ENCODE measurements at regions not wholly inside any gene's neighbourhood (a gene's known extent, or its start where the extent isn't known, plus 50 kb on each side); places are given as distances from the start of the nearest gene placed in this dataset.

DNA sequence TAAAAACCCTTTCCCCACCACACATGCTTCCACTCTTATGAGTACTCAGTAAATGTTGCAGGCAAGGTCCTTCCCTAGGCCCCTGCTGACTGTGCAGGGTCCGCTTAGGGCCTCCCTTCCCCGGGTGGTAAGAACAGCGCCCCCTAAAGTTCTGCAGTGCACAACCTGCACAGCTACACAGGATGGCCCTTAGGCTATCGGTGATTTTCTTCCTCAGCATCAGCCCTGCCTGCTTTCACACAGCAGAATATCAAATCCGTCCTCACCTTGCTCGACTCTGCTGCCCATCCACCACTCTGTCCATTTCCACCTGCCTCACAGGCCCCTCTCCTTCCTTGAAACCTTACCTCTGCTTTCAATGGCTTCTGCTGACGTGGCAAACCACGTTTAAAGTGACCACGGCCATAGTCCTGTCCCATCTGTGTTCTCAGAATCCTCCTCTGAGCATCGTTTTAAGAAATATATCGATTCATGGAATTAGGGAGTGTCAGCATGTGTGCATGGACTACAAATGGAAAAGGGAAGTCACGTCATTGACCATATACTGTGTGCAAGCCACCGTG, 51.4 kb upstream of the TMEM132E start:
- no peak for DNase-seq

- DNase-seq = no peak
These were observed 52.1 kb upstream of the TMEM132E start for GRCh38 chr17:34527136-34527907.

DNA sequence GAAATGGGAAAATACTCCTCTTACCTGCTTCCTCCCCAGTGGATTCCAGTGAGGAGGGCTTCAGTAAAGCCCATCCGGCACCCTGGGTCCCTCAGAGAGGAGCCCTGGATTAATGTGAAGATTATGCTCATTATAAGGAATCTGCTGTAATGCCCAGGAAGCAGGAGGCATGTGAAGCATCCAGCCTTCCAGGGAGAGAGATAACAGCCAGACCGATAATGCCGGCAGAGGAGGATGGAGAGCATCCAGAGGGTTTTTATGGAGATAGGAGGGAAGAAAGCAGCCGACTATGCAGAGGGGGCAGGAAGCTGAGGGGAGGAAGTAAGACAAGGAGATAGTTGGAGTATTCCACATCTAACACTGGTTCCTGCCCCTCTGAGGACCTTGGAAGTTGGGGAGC, 53.7 kb upstream of the TMEM132E start:
- DNase-seq = no peak

DNA sequence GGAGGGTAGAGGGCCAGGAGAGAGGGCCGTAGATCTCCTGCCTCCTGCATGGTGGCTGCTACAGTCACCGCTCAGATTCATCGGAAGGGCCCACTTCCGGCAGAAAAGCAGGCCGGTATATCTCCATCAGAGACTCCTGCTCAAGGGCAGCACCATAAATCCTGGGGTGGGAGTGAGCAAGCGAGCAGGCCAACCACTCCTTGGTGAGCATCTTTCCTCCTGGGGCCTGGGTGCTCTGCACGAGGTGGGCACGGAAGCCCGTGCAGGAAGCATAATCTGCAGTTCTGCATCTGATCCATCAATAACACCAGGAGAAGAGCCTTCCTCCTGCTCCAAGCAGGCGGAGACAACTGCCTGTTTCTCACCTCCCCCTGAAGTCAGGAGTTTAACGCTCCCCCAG, 57.4 kb upstream of the TMEM132E start:
- DNase-seq = no peak

- DNase-seq = no peak
These were observed 60.1 kb upstream of the TMEM132E start for GRCh38 chr17:34519282-34519681.

- DNase-seq = no peak
These were observed 62.0 kb upstream of the TMEM132E start for GRCh38 chr17:34517406-34517805.

DNA sequence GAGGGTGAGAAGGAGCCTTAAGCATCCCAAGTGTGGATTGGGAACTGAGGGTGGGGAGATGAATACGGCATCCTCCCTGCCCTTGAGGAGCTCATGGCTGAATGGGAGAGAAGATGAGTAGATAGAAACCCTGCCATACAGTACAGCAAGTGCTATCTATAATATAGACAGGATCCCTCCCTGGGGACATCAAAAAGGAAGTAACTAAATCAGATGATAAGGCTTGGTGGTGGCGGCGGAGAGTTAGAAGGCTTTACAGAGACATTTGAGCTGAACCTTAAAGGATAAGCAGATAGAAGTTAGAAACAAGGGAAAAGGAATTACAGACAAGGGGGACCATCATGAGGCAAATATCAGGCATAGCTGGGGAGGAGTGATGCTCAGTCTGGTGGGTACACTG, 67.5 kb upstream of the TMEM132E start:
- DNase-seq = no peak

DNA sequence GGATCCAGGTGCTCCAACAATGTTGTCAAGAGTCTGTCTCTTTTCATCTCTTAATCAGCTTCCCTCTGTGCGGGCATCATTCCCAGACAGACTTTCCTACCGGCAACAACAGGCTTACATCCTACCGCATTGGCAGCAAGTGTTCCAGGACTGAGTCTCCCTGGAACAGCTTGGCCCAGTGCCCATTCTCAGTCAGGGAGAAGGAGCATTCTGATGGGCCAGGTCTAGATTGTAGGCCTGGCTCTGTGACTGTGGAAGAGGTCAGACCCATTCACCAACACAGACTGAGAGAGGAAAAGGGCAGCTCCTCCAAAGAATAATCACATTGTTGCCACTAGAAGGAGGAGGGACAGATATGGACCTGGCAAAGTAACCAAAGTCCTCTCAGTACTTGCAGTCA, 68.1 kb upstream of the TMEM132E start:
- no peak for DNase-seq

DNA sequence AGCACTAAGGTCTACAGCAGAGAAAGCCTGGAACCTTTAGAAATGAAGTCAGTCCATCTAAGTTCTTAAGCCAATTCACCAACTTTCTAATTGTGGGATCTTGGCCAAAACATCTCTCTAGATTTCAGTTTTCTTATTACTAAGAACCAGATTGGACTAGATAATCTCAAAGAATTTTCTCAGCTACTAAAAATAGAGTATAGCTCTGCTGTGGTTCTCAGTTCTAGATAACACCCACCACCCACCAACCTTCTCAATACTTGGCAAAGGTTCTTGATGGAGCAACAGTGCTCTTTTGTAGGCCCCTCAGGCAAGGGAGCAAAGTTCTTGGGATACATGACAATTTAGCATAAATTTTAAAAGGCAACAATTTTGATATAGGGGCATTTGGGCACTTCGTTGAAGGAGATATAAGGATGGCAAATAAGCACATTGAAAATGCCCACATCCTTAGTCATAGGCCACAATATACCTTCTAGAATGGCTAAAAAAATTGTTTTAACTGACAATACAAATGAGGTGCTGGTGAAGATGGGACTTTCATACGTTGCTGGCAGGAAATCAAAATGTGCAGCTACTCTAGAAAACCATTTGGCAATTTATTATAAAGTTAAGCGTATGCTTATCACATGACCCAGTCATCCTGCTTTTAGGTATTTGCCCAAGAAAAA, 74.4 kb upstream of the TMEM132E start:
- no peak for DNase-seq

GRCh38 chr17:34503528-34504195, 75.7 kb upstream of the TMEM132E start:
- DNase-seq = no peak

DNA sequence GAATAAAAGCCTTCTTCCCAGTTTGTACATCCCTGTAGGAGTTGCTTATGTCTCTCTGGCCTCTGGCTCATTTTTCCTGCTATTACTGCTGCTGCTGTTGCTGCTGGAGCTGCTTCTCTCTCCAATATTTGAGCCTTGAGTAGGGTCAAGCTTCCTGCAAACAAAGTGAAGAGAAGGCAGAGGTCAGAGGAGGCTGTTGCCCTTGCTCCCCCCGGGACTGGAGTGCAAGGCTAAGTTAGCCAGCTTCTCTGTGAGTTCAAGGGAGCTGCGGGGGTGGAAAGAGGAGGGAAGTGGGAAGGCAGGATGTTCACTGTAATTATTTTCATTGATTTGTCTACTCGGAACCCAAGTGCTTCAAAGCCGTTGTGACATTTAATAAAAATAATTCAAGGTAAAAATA, 77.0 kb upstream of the TMEM132E start:
- no peak for DNase-seq

GRCh38 chr17:34499576-34499975, 79.8 kb upstream of the TMEM132E start:
- DNase-seq = peak; percentile 70

- DNase-seq = no peak
These were observed 85.5 kb upstream of the TMEM132E start for GRCh38 chr17:34493917-34494316.

DNA sequence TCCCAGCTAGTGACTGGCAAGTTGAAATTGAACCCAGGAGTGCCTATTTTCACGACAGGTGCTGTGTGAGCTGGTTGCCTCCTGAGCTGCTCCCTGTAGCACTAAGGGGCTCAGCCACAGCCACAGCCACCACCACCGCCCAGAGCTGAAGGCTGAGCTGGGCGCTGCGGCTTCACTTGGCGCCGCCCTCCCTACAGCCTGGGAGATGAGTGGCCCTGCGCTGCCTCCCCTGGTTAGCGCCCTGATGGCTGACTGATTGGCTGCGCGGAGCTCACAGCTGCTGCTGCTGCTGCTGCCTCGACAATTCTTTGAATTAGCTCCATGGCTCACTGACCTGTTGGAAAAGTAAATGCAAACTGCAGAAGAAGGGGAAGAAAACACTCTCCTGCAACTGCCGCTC, 91.8 kb upstream of the TMEM132E start:
- no peak for DNase-seq

- no peak for DNase-seq
These were observed 92.6 kb upstream of the TMEM132E start for GRCh38 chr17:34486761-34487160.

- no peak for DNase-seq
These were observed 93.4 kb upstream of the TMEM132E start for GRCh38 chr17:34485999-34486398.

DNA sequence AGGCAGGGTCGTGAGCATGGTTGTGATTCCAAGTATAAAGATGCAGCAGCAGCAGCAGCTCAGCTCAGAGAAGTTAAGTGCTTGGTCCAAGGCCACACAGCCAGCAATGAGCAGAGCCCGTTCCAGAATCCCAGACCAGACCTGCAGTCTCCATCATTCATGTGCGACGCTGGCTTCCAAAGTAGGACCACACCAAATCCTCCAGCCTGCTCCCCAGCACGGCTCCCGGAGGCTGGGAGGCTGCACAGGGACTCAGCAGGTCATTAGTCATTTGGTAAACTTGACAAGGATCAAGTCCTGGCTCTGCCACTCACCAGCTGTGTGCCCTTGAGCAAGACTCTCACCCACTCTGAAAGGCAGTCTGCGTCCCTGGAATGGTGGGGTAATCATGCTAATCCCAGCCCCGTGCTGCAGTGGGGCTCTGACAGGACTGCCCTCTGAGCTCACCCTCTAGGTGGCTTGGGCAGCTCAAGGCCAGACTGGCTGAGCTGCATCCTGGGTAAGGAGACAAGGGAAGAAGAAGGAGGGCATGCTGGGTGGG, 95.1 kb upstream of the TMEM132E start:
- no peak for DNase-seq

GRCh38 chr17:34482730-34483129, 96.7 kb upstream of the TMEM132E start:
- DNase-seq = no peak

DNA sequence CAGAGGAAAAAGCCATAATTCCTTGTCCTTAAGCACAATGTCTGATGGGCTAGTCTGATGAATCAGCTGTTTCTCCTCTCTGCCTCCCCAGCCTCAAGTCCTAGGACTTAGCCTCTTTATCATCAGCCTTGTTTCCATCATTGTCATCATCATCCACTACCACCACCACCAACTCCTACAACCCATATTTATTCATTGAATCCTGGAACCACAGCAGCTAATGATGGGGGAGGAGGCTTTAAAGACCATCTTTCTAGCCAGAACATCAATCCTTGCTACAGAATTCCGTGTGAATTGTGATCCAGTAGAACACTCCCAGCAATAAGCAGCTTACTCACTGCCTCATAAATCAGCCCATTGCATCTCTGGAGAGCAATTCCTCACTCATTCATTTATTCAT, 97.6 kb upstream of the TMEM132E start:
- DNase-seq = no peak

DNA sequence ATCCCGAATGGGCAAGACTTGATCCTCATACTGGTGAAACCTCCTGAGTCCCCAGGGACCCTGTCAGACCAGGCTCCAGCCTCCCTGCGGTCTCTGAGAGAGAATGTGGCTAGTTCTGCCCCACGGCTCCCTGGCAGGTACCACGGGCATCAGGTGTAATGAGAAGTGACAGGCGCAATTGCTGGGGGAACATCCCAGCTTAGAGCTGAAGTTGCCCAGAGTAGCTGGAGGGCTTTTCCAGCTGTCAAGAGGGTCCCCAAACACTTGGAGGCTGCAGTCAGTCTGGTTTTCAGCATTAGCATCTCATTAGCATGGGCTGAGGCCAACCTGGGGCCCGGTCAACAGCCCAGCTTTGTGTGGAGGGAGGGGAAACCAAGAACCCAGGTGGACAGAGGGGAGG, 100.0 kb upstream of the TMEM132E start:
- no peak for DNase-seq

- no peak for DNase-seq
These were observed 101.1 kb upstream of the TMEM132E start for GRCh38 chr17:34478244-34478643.

- no peak for DNase-seq
These were observed 104.1 kb upstream of the TMEM132E start for GRCh38 chr17:34475296-34475695.

DNA sequence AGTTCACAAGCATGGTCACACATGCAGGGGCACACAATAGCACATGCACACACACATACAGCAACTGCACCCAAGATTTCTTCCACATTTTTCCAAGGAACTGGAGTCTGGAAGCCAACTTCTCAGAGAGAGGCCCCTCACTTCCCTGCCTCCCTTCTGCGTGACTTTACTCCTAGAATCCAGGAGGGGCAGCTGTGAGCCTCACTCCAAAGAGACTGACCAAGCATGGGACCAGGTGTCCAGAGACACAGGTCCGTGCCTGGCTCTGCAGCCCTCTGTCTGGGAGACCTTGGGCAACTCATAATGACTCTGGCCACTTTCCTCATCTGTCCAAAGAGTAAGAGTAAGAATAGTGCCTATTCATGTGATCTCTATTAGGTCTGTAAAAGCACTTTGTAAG, 104.7 kb upstream of the TMEM132E start:
- no peak for DNase-seq

Measured in renal pelvis (tissue), 1 donor.